ENCODE measurements at regions not wholly inside any gene's neighbourhood (a gene's known extent, or its start where the extent isn't known, plus 50 kb on each side); places are given as distances from the start of the nearest gene placed in this dataset.

DNA sequence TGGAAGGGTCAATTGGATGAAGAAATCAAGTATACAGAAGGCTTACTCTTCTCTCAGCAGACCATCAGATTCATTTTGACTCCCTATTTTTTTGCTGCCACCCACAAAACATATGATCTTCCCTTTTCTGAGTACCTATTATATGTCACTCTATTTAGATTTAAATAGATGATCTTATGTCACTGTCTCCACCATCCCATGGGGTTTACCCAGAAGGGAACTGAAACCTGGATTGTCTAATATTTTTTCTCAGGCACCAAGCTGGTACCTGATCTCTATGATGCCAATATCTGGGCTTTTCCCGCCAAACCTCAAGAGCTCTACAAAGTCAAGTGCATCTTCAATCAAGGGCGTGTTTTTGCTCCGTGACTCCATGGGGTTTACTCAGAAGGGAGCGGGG lies 118.7 kb downstream of the GAS1 start:
- no peak overlapping the region for H3K4me2 ChIP-seq (ENCODE audit: low read depth, low read length)
- no peak overlapping the region for H2AFZ ChIP-seq (replicated peaks; ENCODE audit: low read length, poor library complexity)
- no peak overlapping the region for H3K14ac ChIP-seq (replicated peaks; ENCODE audit: low read depth, low read length)
- no peaks in the 10 kb centered on the region for H3K9me1 ChIP-seq (ENCODE audit: insufficient read depth, low read length)
- no peak overlapping the region for H3K4me3 ChIP-seq (ENCODE audit: insufficient read depth, low read depth, low read length)
- no TSS peak for BruUV-seq (replicated peaks)
- peaks cover 4% of the 10 kb centered on the region; the same call in 1 of the 2 replicates for H3K4me1 ChIP-seq (ENCODE audit: control insufficient read depth, insufficient read depth, low read length)
- in situ Hi-C loops (cut with MboI; ENCODE audit: low sequenced_read_pairs) = no loop called here
- H4K20me1 ChIP-seq (ENCODE audit: insufficient read depth, low read length) = no peaks in the 10 kb centered on the region
- TF ChIP-seq MXI1 (IDR thresholded peaks at IDR 0.05; ENCODE audit: borderline replicate concordance, low read depth, low read length) = no peak
- no peak for TF ChIP-seq CTCF (conservative IDR thresholded peaks at IDR 0.05; ENCODE audit: low read depth, low read length)
- no peak for TF ChIP-seq POLR2A (IDR thresholded peaks at IDR 0.05; ENCODE audit: low read depth, low read length)
- no peak for TF ChIP-seq RAD21 (IDR thresholded peaks at IDR 0.05; ENCODE audit: low read length)
- TF ChIP-seq FOS (IDR thresholded peaks at IDR 0.05; ENCODE audit: low read depth, low read length) = no peak
- TF ChIP-seq BHLHE40 (IDR thresholded peaks at IDR 0.05; ENCODE audit: low read depth, low read length) = no peak
- no peak for TF ChIP-seq MAZ (IDR thresholded peaks at IDR 0.05; ENCODE audit: borderline replicate concordance, low read depth, low read length)
- H2BK120ac ChIP-seq (ENCODE audit: low read depth, low read length) = no peak overlapping the region
- intact Hi-C loops (cut with micrococcal nuclease) = loop anchor here (5.0 kb wide), 1 partner anchor 1399 kb away; no protein-coding TSS in a partner anchor
- H2AK5ac ChIP-seq (ENCODE audit: low read depth, low read length) = no peak overlapping the region
- no peak overlapping the region for H4K91ac ChIP-seq (ENCODE audit: insufficient read depth, low read depth, low read length)
- no peak overlapping the region for H3K9ac ChIP-seq (ENCODE audit: low read depth, low read length)
- no peak overlapping the region for H3K56ac ChIP-seq (ENCODE audit: extremely low read depth, insufficient read depth, low read length)
- no peak overlapping the region for H4K5ac ChIP-seq (ENCODE audit: low read depth, low read length)
- H3K18ac ChIP-seq (ENCODE audit: low read depth, low read length) = no peak overlapping the region
- dilution Hi-C loops (cut with HindIII; ENCODE audit: low sequenced_read_pairs, unreplicated experiment) = no loop called here
- H3K27ac ChIP-seq (ENCODE audit: insufficient read depth, low read length) = no peak overlapping the region
- no peak for DNase-seq
- ChIA-PET POLR2A (ENCODE audit: unreplicated experiment) (no interaction called here), CTCF (no interaction called here)
- H3K36me3 ChIP-seq (ENCODE audit: control insufficient read depth, insufficient read depth, low read length) = no peaks in the 10 kb centered on the region
- H3K23ac ChIP-seq (ENCODE audit: low read depth, low read length) = no peak overlapping the region
- H2BK15ac ChIP-seq (ENCODE audit: low read depth, low read length) = no peak overlapping the region
- no peak overlapping the region for H2AK9ac ChIP-seq (replicated peaks; ENCODE audit: low read depth, low read length, poor library complexity)
- 0 out of 2 replicates have a peak, but pooled peaks cover 6% of the 10 kb centered on the region for H3K9me3 ChIP-seq (ENCODE audit: control insufficient read depth, insufficient read depth, low read length)
- H3K79me1 ChIP-seq (ENCODE audit: low read depth in 1 of 2, low read length in 2 of 2) = no peaks in the 10 kb centered on the region
- H2BK5ac ChIP-seq (ENCODE audit: low read depth, low read length, poor library complexity, severe bottlenecking) = no peak overlapping the region
- H3K4ac ChIP-seq (ENCODE audit: low read depth, low read length) = no peak overlapping the region
- H4K8ac ChIP-seq (ENCODE audit: low read depth in 2 of 2, low read length in 2 of 2) = no peak overlapping the region
- no CpG with 5 or more reads among the region's 4 CpGs for WGBS, 2 experiments (ENCODE audit: extremely low coverage in 2 of 2, insufficient read length in 1 of 2)
- ATAC-seq (ENCODE audit: low read depth) = no peak
- no peak overlapping the region for H2BK20ac ChIP-seq (ENCODE audit: low read depth, low read length)
- H3K27me3 ChIP-seq (ENCODE audit: control insufficient read depth, insufficient read depth, low read length) = peaks cover 6% of the 10 kb centered on the region; the same call in 1 of the 2 replicates
